NCI-H526 (cell line): ENCODE measurements at regions not wholly inside any gene's neighbourhood (a gene's known extent, or its start where the extent isn't known, plus 50 kb on each side); places are given as distances from the start of the nearest gene placed in this dataset.
"Not testable (repeated sequence)": the region's sequence is repeated elsewhere in the genome, so short reads cannot be mapped to it uniquely, and the experiment has no call there.

Experiments
- DNase-seq, 2 experiments: peaks; one replicate each; lab custom pipeline; 2025; lab: John Stamatoyannopoulos, UW

DNA sequence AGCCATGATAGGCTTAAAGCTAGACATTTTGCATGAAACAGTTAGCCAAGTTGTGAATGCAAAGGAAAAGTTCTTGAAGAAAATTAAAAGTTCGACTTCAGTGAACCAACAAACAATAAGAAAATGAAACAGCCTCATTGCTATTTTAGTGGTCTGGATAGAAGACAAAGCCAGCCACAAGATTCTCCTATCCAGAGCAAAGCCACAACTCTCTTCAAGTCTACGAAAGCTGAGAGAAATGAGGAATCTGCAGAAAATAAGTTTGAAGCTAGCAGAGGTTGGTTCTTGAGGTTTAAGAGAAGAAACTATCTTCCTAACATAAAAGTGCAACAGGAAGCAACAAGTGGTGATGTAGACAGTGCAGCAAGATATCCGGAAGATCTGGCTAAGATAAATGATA, 271.4 kb upstream of the GRM3 start:
- no peak for DNase-seq

GRCh38 chr7:86366946-86367345, 276.8 kb upstream of the GRM3 start:
- DNase-seq, result no peak

- not testable (repeated sequence) for DNase-seq
Observed at GRCh38 chr7:86340407-86340806, 303.3 kb upstream of the GRM3 start.

- no peak for DNase-seq
Observed at GRCh38 chr7:86339051-86339450, 304.7 kb upstream of the GRM3 start.

DNA sequence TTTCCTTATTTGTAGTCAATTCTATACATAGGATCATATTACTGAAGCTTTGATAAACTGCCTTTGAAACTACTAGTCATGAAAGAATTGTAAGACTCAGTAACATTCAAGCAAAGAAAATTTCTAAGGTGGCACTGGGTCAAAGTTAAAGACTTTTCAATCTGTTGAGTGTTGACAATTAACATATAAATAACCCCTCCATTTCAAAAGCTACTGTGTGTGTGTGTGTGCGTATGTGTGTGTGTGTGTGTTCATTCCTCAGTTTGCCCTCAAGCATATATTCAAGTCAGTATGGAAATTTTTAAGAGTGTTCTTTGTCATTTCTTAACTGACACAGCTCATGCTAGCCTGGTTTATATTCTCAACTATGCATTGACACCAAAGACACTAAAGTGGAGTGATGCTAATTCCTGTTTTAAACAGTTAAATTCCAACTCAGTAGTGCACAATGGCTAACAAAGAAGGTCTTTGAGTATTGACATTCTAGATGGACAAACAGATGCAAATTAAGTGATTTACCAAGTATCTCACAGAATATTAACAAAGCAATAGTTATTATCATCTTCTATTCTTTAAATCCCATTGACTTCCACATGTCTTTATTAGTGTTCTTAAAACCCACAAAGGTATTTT, 314.8 kb upstream of the GRM3 start:
- DNase-seq, result peak; percentile 84 to 94

DNA sequence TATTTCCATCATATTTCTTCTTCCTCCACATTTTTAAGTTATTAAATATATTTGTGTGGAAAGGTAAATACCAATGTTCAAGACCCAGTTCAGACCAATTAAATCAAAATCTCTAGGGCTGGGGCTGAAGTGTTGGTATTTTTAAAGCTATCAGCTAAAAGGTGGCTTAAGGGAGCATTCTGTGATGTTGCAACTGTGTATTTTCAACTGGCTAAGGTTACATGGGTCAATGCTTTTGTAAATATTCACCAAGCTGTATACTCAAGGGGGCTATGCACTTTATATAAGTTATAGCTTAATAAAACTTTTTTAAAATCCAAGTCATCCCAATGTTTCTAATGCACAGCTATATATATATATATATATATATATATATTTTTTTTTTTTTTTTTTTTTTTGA, 316.9 kb upstream of the GRM3 start:
- DNase-seq, result no peak

DNA sequence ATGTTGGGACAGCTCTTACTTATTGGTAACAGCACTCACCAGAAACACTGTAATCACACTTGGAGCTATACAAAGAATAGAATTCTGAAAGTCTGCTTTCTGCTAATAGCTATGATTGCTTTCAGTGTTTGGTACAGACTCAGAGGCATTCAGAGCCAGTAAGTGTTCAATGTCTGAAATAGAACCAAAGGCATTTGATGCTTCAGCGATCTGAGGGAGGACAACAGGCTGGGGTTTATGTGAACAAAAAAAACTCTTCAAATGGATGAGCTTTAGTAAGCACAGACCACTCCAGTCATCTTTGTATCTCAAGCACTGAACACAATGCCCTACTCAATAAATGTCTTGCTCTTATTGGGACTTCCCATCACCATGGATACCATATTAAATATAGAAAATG, 322.8 kb upstream of the GRM3 start:
- peak; percentile 64 to 69 for DNase-seq

DNA sequence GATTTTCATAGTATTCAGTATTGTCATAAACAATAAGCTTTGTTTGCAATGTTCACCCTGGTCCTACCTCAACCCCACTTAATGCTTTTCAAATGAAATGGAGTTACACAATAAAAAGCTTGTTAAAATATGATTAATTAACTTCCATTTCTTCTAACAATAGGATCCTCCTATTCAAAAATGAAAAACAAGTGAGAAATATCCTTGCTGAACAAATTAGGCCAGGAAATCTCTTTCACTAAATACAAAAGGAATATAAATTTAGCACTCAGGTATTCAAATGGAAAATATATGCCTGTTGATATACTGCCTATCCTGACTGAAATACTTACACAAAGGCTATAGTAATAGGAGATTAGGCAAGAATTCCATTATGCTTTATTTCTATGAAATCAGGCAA, 323.4 kb upstream of the GRM3 start:
- peak; percentile 70 to 72 for DNase-seq

- peak in 1 of 2 experiments; percentile 46 for DNase-seq
Observed at GRCh38 chr7:86313842-86314241, 329.9 kb upstream of the GRM3 start.

DNA sequence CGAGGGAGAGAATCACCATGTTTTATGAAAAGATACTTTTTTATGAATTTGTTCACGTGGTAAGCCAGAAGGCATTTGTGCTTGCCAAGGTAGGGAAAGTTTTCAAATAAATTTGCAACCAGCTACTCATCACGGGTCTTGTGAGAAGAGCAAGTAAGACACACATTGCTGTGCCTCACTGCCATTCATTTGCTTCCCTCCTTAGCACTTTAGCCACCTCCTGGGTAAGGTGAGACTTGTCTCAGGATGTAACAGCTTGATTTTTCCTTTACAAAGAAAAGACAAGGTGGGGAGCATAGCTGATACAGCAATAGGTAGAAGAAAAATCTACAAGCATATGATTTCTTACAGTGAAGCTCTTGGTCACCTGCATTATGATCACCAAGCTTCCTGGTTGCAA, 342.4 kb upstream of the GRM3 start:
- no peak for DNase-seq

GRCh38 chr7:86295526-86295925, 348.2 kb upstream of the GRM3 start:
- DNase-seq, result peak; percentile 7 to 33

DNA sequence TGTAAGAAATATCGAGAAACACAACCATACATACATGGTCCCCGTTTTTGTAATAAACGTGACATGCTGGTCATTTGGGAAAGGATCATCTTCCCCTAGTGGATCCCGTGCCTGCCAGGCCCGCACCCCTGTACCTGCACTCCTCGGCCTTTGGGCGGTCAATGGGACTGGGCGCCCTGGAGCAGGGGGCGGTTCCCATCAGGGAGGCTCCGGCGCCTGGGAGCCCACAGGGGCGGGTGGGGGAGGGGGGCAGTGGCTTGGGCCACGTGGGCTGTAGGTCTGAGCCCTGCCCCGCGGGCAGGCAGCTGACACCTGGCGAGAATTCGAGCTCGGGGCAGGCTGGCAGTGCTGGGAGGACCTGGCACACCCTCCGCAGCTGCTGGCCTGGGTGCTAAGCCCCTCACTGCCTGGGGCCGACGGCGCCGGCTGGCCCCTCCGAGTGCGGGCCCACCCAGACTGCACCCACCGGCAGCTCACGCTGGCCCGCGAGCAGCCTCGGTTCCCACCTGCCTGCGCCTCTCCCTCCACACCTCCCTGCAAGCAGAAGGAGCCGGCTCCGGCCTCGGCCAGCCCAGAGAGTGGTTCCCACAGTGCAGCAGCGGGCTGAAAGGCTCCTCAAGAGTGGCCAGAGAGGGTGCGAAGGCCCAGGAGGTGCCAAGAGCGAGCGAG, 361.6 kb upstream of the GRM3 start:
- no peak for DNase-seq

DNA sequence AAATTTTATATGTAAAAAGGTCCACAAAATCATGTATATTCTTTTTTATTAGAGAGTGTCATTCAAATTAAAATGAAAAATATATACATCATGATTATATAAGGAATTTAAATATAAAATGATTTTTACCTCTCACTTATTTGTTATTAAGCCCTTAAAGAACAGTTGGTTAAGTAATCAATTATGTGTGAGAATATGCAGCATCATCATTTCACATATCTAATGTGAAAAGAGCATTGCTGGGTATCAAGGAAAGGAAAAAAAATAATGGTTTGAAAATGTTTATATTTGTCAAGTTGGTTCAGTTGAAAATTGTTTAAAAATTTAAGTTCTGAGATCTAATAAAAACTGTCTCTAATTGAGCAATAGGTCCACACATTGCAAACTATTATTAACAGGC, 363.6 kb upstream of the GRM3 start:
- no peak for DNase-seq

DNA sequence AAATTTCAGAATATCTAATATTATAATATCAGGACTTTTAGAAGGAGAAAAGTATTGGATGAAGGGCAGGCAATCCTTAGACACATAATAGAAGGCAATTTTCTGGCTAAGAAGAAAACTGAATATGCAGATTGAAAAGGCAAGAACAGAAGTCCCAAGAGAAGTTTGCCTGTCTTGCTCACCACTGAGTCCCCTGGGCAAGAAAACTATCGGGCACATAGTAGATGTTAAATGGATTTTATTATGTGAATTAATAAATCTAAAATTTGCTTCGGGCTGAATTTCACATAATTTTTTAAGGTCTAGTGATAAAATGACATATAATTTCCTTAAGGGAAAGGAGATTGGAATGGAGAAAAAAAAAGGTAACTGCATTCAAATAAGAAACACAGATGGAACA, 380.9 kb upstream of the GRM3 start:
- DNase-seq, result no peak

DNA sequence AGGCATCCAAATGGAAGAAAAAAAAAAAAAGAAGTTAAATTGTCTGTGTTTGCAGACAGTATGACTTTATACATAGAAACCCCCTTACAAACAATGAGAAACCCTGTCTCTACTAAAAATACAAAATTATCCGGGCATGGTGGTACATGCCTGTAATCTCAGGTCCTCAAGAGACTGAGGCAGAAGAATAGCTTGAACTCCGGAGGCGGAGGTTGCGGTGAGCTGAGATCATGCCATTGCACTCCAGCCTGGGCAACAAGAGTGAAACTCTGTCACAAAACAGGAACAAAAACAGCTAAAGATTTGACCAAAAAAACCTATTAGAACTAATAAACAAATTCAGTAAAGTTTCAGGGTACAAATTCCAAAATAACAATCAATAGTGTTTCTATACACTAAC, 385.8 kb upstream of the GRM3 start:
- no peak for DNase-seq

- no peak for DNase-seq
Observed at GRCh38 chr7:86252406-86252805, 391.3 kb upstream of the GRM3 start.

- no peak for DNase-seq
Observed at GRCh38 chr7:86248977-86249376, 394.7 kb upstream of the GRM3 start.

- DNase-seq, result no peak
Observed at GRCh38 chr7:86243171-86243570, 400.5 kb upstream of the GRM3 start.

DNA sequence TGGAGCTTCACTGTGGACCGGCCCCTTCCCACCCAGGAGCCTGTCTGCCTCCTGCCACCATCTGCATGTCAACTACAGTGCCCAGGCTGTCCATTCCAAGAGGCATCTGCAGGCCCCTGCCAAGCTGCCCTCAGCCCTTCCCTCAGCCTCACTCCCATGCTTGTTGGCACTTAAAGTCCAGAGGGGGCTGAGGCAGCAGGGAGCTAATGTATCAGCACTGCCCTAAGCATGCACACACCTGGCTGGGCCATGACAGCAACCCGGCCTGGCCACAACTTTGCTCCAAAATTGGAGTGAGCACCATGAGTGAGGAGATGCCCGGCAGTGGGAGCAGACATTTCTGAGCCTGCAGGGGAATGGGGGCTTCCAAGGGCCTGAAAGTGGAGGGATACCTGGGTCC, 417.5 kb upstream of the GRM3 start:
- DNase-seq, result no peak

DNA sequence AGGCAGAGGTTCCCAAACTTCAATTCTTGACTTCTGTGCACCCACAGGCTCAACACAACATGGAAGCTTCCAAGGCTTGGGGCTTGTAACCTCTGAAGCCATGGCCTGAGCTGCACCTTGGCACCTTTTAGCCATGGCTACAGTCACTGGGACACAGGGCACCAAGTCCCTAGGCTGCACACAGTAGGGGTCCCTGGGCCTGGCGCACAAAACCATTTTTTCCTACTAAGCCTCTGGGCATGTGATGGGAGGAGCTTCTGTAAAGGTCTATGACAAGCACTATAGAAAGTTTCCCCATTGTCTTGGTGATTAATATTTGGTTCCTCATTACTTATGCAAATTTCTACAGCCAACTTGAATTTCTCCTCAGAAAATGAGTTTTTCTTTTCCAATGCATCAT, 420.9 kb upstream of the GRM3 start:
- no peak for DNase-seq

DNA sequence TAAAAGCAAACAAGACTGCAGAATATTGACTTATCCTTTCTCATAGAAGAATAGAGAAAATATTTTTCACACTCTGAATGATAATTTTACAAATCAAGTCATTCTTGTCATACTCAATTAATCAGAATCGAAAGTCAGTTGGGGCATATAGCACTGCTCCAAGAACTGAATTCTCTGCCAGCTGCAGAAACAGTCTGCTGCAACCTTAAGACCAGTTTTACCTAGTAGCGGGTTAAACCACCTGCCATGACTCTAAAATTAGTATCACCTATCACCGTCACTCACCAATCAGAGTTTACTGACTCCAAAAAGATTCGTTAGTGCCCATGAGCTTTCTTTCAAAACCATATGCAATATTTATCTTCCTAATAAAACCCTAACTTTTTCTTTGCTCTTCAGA, 429.0 kb upstream of the GRM3 start:
- no peak for DNase-seq

DNA sequence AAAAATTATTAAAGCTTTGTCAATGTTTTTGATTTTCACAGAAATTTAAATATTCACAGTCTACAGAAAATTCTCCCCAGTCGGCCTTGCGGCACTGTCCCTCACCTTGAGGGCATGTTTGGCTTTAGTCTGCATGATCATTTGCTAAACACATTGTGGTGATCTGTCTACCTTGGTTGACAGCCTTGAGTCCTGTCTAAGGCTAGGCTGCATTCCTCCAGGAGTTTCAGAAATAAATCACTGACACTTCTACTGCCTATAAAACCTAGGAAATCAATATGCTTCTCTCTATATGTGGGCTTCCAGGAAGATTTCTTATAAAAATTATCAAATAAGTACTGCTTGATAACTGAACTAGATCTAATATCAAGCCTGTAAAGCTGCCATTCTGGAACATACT, 430.7 kb upstream of the GRM3 start:
- DNase-seq, result no peak

- DNase-seq, result no peak
Observed at GRCh38 chr7:86209036-86209435, 434.7 kb upstream of the GRM3 start.

GRCh38 chr7:86207740-86208139, 436.0 kb upstream of the GRM3 start:
- no peak for DNase-seq
